Astrocyte (in vitro differentiated cells and primary cell): ENCODE measurements at regions not wholly inside any gene's neighbourhood (a gene's known extent, or its start where the extent isn't known, plus 50 kb on each side); places are given as distances from the start of the nearest gene placed in this dataset.

Experiments used
- EZH2 ChIP-seq: IDR thresholded peaks from 2 replicates; pipeline ENCODE4 v1.6.1; 2012; ENCODE audit warnings: mild to moderate bottlenecking, low read length, inconsistent platforms; ENCODE audit not compliant: insufficient read depth
- TF ChIP-seq, protein P1 (sequence below): IDR thresholded peaks from 2 replicates; pipeline ENCODE4 v1.5.1; 2011; ENCODE audit warnings: low read depth, mild to moderate bottlenecking, inconsistent platforms, low read length, moderate library complexity; ENCODE audit not compliant: insufficient read depth

DNA sequence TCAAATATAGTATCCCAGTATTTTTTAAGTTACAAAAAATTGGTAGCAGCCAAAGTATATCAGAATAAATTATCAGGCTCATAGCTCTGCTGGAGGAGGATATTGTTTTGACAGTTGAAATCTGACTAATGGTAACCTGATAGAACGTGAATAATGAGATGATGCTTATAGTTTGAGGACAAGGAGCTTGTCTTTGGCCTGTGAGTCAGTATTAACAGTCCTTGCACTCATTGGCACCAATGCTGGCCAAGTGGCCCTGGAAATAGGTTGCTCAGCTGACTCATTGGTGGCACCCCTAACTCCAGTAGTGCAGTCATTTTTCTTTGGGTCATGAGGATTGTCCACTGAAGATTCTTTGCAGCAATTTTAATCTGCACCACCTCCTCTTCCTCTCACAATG lies 203.3 kb upstream of the JADE1 start:
- TF ChIP-seq, protein P1, sequence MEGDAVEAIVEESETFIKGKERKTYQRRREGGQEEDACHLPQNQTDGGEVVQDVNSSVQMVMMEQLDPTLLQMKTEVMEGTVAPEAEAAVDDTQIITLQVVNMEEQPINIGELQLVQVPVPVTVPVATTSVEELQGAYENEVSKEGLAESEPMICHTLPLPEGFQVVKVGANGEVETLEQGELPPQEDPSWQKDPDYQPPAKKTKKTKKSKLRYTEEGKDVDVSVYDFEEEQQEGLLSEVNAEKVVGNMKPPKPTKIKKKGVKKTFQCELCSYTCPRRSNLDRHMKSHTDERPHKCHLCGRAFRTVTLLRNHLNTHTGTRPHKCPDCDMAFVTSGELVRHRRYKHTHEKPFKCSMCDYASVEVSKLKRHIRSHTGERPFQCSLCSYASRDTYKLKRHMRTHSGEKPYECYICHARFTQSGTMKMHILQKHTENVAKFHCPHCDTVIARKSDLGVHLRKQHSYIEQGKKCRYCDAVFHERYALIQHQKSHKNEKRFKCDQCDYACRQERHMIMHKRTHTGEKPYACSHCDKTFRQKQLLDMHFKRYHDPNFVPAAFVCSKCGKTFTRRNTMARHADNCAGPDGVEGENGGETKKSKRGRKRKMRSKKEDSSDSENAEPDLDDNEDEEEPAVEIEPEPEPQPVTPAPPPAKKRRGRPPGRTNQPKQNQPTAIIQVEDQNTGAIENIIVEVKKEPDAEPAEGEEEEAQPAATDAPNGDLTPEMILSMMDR: no peak
- no peak for TF ChIP-seq EZH2
